Spleen (tissue), 11 donors: ENCODE measurements at regions not wholly inside any gene's neighbourhood (a gene's known extent, or its start where the extent isn't known, plus 50 kb on each side); places are given as distances from the start of the nearest gene placed in this dataset.

Experiments
- DNase-seq: peaks from one replicate; pipeline ENCODE4 v3.0.0-alpha.2; 2020
- H3K27ac ChIP-seq, 8 donors: fragments of 200-600 bp; sonication (generic) in 7 of 8; 1 replicate in 4 of 8; 2 replicates in 4 of 8; pipeline versions ENCODE4 v1.5.0 to v1.8.0; 2016 to 2021; ENCODE audit warnings: inconsistent platforms in 4 of 8, mild to moderate bottlenecking in 4 of 8, moderate library complexity in 1 of 8
- H3K27me3 ChIP-seq, 7 donors: fragments of 200-600 bp; sonication (generic) in 6 of 7; replicated peaks in 1 of 7; 1 replicate in 4 of 7; 2 replicates in 3 of 7; pipeline versions ENCODE4 v1.5.0 to v1.8.0; 2016 to 2021; ENCODE audit warnings: inconsistent platforms in 3 of 7, mild to moderate bottlenecking in 1 of 7
- H3K36me3 ChIP-seq, 6 donors: fragments of 200-600 bp; sonication (generic) in 5 of 6; 1 replicate in 4 of 6; 2 replicates in 2 of 6; pipeline versions ENCODE4 v1.5.0 to v1.8.0; 2016 to 2021; ENCODE audit warnings: inconsistent platforms in 2 of 6
- H3K4me1 ChIP-seq, 6 donors: fragments of 200-600 bp; sonication (generic) in 5 of 6; 1 replicate in 3 of 6; 2 replicates in 3 of 6; pipeline versions ENCODE4 v1.5.0 to v1.8.0; 2016 to 2021; ENCODE audit warnings: inconsistent platforms in 3 of 6
- H3K4me3 ChIP-seq, 8 donors: fragments of 200-600 bp; sonication (generic) in 7 of 8; 1 replicate in 4 of 8; 2 replicates in 4 of 8; pipeline versions ENCODE4 v1.5.0 to v1.8.0; 2016 to 2021; ENCODE audit warnings: inconsistent platforms in 4 of 8, mild to moderate bottlenecking in 4 of 8, moderate library complexity in 2 of 8
- H3K9me3 ChIP-seq, 8 donors: fragments of 200-600 bp; sonication (generic) in 7 of 8; 1 replicate in 4 of 8; 2 replicates in 4 of 8; pipeline versions ENCODE4 v1.5.0 to v1.8.0; 2016 to 2021; ENCODE audit warnings: inconsistent platforms in 4 of 8
- POLR2A ChIP-seq, 3 donors: fragments of 450-650 bp; IDR thresholded peaks; one replicate each; pipeline ENCODE4 v1.5.1; 2017; ENCODE audit warnings: antibody characterized with exemption in 3 of 3, mild to moderate bottlenecking in 1 of 3
- POLR2AphosphoS5 ChIP-seq, 3 donors: sonication (generic); formaldehyde crosslinking; IDR thresholded peaks; one replicate each; pipeline ENCODE4 v1.5.1; 2017; ENCODE audit warnings: antibody characterized with exemption in 3 of 3
- WGBS, 5 donors: extraction: QIAGEN DNeasy Blood & Tissue Kit in 3 of 5; methylation state at CpG; one replicate each; pipeline versions ENCODE4 v1.1.5 to v1.1.7; 2013 to 2018; 5-methylcytosine and 5-hydroxymethylcytosine counted together
- intact Hi-C: fragments of 100-400 bp; cut with DNase I; formaldehyde crosslinking; loops from one replicate; pipeline ENCODE4 v1.15.0; 2023; ENCODE audit warnings: low total_unique reads
- TF ChIP-seq, protein P1 (sequence below), 11 experiments: fragments of 200-600 bp in 7 of 11; fragments of 450-650 bp in 4 of 11; sonication (generic) in 4 of 11; IDR thresholded peaks in 8 of 11; conservative IDR thresholded peaks in 3 of 11; 1 replicate in 7 of 11; 2 replicates in 4 of 11; pipeline versions ENCODE4 v1.4.0 to v1.8.0; 2016 to 2021; ENCODE audit warnings: antibody characterized with exemption in 11 of 11, inconsistent platforms in 4 of 11, mild to moderate bottlenecking in 1 of 11
- donor health status: healthy with polysubstance abuse.
- donor health status: DM: no; HTN: no; CAD: no; lungs with moderate emphysema.
- donor health status: DM: no; HTN: no; CAD: no.
- donor health status: Bipolar disorder and iron deficiency.
- donor health status: healthy.
- donor health status: DM: no; HTN: no; CAD: no.
- donor health status: DM: yes; HTN: yes; CAD: no.

- DNase-seq: no peak
- 71 to 81% (median 76%) methylated on average over 7 of the region's 7 CpGs for WGBS, 5 donors
- H3K36me3 ChIP-seq: no peaks in the 10 kb centered on the region
- intact Hi-C loops: no loop called here
- H3K9me3 ChIP-seq: peaks cover 0 to 6% (median 0%) of the 10 kb centered on the region in 8 donors
- H3K27ac ChIP-seq: no peak overlapping the region
- H3K27me3 ChIP-seq: peaks cover 0 to 30% (median 0%) of the 10 kb centered on the region in 7 donors
- no peak for TF ChIP-seq POLR2AphosphoS5 (IDR thresholded peaks at IDR 0.05)
- TF ChIP-seq, protein P1, sequence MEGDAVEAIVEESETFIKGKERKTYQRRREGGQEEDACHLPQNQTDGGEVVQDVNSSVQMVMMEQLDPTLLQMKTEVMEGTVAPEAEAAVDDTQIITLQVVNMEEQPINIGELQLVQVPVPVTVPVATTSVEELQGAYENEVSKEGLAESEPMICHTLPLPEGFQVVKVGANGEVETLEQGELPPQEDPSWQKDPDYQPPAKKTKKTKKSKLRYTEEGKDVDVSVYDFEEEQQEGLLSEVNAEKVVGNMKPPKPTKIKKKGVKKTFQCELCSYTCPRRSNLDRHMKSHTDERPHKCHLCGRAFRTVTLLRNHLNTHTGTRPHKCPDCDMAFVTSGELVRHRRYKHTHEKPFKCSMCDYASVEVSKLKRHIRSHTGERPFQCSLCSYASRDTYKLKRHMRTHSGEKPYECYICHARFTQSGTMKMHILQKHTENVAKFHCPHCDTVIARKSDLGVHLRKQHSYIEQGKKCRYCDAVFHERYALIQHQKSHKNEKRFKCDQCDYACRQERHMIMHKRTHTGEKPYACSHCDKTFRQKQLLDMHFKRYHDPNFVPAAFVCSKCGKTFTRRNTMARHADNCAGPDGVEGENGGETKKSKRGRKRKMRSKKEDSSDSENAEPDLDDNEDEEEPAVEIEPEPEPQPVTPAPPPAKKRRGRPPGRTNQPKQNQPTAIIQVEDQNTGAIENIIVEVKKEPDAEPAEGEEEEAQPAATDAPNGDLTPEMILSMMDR (IDR thresholded peaks at IDR 0.05 in 8 of 11, conservative IDR thresholded peaks at IDR 0.05 in 3 of 11): no peak
- TF ChIP-seq POLR2A (IDR thresholded peaks at IDR 0.05): no peak
- no peak overlapping the region for H3K4me3 ChIP-seq
- H3K4me1 ChIP-seq: no peaks in the 10 kb centered on the region
Measured at GRCh38 chr2:121017396-121017795, 267.6 kb downstream of the TFCP2L1 start.

GRCh38 chr2:121018136-121019061, 266.6 kb downstream of the TFCP2L1 start:
- Histone ChIP-seq H3K4me3 (no peak overlapping the region), H3K27ac (no peak overlapping the region), H3K4me1 (no peaks in the 10 kb centered on the region), H3K36me3 (no peaks in the 10 kb centered on the region), H3K27me3 (peaks cover 0 to 30% (median 0%) of the 10 kb centered on the region in 7 donors), H3K9me3 (peaks cover 0 to 6% (median 0%) of the 10 kb centered on the region in 8 donors)
- DNase-seq: no peak
- TF ChIP-seq, protein P1 (IDR thresholded peaks at IDR 0.05 in 8 of 11, conservative IDR thresholded peaks at IDR 0.05 in 3 of 11): no peak
- peak in 1 of 3 donors; percentile 29 for TF ChIP-seq POLR2AphosphoS5 (IDR thresholded peaks at IDR 0.05)
- intact Hi-C loops: no loop called here
- 58 to 84% (median 71%) methylated on average over 23 to 45 of the region's 45 CpGs for WGBS, 5 donors

DNA sequence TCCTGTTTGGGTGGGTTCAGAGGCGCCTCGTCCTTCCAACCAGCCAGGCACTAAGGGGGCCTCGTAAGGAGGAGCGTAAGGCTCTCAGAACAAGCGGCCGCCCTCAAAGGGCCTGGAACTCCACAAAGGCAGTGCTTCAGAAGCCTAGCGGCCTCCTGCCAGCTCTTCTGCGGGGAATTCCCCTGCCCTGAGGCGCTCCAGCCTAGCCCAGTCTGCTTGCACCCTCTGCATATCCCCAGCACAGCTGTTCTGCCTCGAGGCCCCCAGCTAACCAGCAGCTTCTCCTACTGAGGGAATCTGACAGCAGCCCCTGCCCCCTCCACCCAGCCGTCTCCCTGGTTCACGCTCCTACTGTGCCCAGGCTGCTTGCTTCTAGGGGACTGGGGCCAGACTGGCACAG, 265.9 kb downstream of the TFCP2L1 start:
- WGBS, 5 donors: 52 to 85% (median 79%) methylated on average over 6 to 12 of the region's 12 CpGs
- Histone ChIP-seq H3K4me1 (no peaks in the 10 kb centered on the region), H3K9me3 (peaks cover 0 to under 1% (median 0%) of the 10 kb centered on the region in 8 donors), H3K4me3 (no peak overlapping the region), H3K36me3 (no peaks in the 10 kb centered on the region), H3K27me3 (peaks cover 0 to 30% (median 0%) of the 10 kb centered on the region in 7 donors), H3K27ac (no peak overlapping the region)
- DNase-seq: no peak
- intact Hi-C loops: no loop called here
- TF ChIP-seq, protein P1 (IDR thresholded peaks at IDR 0.05 in 8 of 11, conservative IDR thresholded peaks at IDR 0.05 in 3 of 11): no peak
- TF ChIP-seq POLR2A (IDR thresholded peaks at IDR 0.05) (no peak), POLR2AphosphoS5 (IDR thresholded peaks at IDR 0.05) (no peak)

GRCh38 chr2:121019756-121020155, 265.2 kb downstream of the TFCP2L1 start:
- DNase-seq: no peak
- Histone ChIP-seq H3K4me3 (no peak overlapping the region), H3K27ac (no peak overlapping the region), H3K9me3 (no peaks in the 10 kb centered on the region), H3K4me1 (no peaks in the 10 kb centered on the region), H3K36me3 (no peaks in the 10 kb centered on the region), H3K27me3 (peaks cover 0 to 30% (median 0%) of the 10 kb centered on the region in 7 donors)
- TF ChIP-seq, protein P1 (IDR thresholded peaks at IDR 0.05 in 8 of 11, conservative IDR thresholded peaks at IDR 0.05 in 3 of 11): no peak
- no peak for TF ChIP-seq POLR2A (IDR thresholded peaks at IDR 0.05)
- no peak for TF ChIP-seq POLR2AphosphoS5 (IDR thresholded peaks at IDR 0.05)
- 76 to 88% (median 76%) methylated on average over 7 of the region's 7 CpGs for WGBS, 5 donors
- intact Hi-C loops: no loop called here
